Caco-2 (cell line): ENCODE measurements at regions not wholly inside any gene's neighbourhood (a gene's known extent, or its start where the extent isn't known, plus 50 kb on each side); places are given as distances from the start of the nearest gene placed in this dataset.

Experiments used
- BruUV-seq: library from RNA; stranded (reverse); fragments of 400-500 nt; replicated peaks from 2 replicates; lab custom pipeline; 2021; lab: Mats Ljungman, UMichigan
- CTCF ChIA-PET: fragments of 300-600 bp; sonication (Branson Sonifier 250); formaldehyde crosslinking; loops from one replicate; lab custom pipeline; 2022; ENCODE audit warnings: antibody characterized with exemption; lab: Charles Lee
- POLR2A ChIA-PET: fragments of 300-600 bp; sonication (Branson Sonifier 250); formaldehyde crosslinking; loops from one replicate; lab custom pipeline; 2022; ENCODE audit warnings: antibody characterized with exemption; lab: Charles Lee
- DNase-seq, 2 experiments: peaks; one replicate each; pipeline versions ENCODE4 v3.0.0 to v3.0.0-alpha.2; 2020 to 2022
- H3K27me3 ChIP-seq: replicated peaks from 2 replicates; pipeline ENCODE4 v1.6.0; 2011; ENCODE audit warnings: low read length; ENCODE audit not compliant: control insufficient read depth, insufficient read depth
- H3K36me3 ChIP-seq: 2 replicates; pipeline ENCODE4 v1.5.1; 2011; ENCODE audit warnings: low read length; ENCODE audit not compliant: control insufficient read depth, insufficient read depth
- H3K4me1 ChIP-seq: fragments of 250-450 bp; sonication (Bioruptor Pico); 2 replicates; pipeline ENCODE4 v1.5.1; 2020; ENCODE audit warnings: mild to moderate bottlenecking
- H3K4me3 ChIP-seq: 2 replicates; pipeline ENCODE4 v1.5.1; 2011; ENCODE audit warnings: low read depth, mild to moderate bottlenecking, control low read depth, low read length
- H3K9me3 ChIP-seq: fragments of 250-450 bp; sonication (Bioruptor Pico); 2 replicates; pipeline ENCODE4 v1.5.1; 2020; ENCODE audit warnings: mild to moderate bottlenecking, moderate library complexity
- H3K27ac Mint-ChIP-seq: one replicate; pipeline ENCODE4 v1.8.0; 2022; ENCODE audit warnings: mixed read lengths; ENCODE audit not compliant: unreplicated experiment
- H3K27me3 Mint-ChIP-seq: one replicate; pipeline ENCODE4 v1.8.0; 2022; ENCODE audit warnings: mixed read lengths; ENCODE audit not compliant: insufficient read depth, unreplicated experiment
- H3K36me3 Mint-ChIP-seq: one replicate; pipeline ENCODE4 v1.8.0; 2022; ENCODE audit warnings: mild to moderate bottlenecking, mixed read lengths; ENCODE audit not compliant: insufficient read depth, unreplicated experiment
- H3K4me1 Mint-ChIP-seq: one replicate; pipeline ENCODE4 v1.8.0; 2022; ENCODE audit warnings: low read depth, mixed read lengths; ENCODE audit not compliant: unreplicated experiment
- H3K4me3 Mint-ChIP-seq: one replicate; pipeline ENCODE4 v1.8.0; 2022; ENCODE audit warnings: mild to moderate bottlenecking, moderate library complexity, mixed read lengths; ENCODE audit not compliant: unreplicated experiment
- H3K9me3 Mint-ChIP-seq: one replicate; pipeline ENCODE4 v1.8.0; 2022; ENCODE audit warnings: mixed read lengths; ENCODE audit not compliant: unreplicated experiment
- intact Hi-C: fragments of 100-400 bp; cut with micrococcal nuclease; formaldehyde crosslinking; loops from one replicate; pipeline ENCODE4 v1.10.0; 2022; ENCODE audit not compliant: unreplicated experiment
- TF ChIP-seq, protein P1 (sequence below), 2 experiments: fragments of 200-600 bp in 1 of 2; IDR thresholded peaks; 1 replicate in 1 of 2; 2 replicates in 1 of 2; pipeline versions ENCODE4 v1.5.1 to v1.8.0; 2011 to 2022; ENCODE audit warnings: antibody characterized with exemption in 1 of 2, control low read depth in 1 of 2, inconsistent platforms in 1 of 2, low read depth in 1 of 2, low read length in 1 of 2, mild to moderate bottlenecking in 1 of 2, moderate library complexity in 1 of 2; ENCODE audit not compliant: insufficient read depth in 1 of 2, severe bottlenecking in 1 of 2, unreplicated experiment in 1 of 2

DNA sequence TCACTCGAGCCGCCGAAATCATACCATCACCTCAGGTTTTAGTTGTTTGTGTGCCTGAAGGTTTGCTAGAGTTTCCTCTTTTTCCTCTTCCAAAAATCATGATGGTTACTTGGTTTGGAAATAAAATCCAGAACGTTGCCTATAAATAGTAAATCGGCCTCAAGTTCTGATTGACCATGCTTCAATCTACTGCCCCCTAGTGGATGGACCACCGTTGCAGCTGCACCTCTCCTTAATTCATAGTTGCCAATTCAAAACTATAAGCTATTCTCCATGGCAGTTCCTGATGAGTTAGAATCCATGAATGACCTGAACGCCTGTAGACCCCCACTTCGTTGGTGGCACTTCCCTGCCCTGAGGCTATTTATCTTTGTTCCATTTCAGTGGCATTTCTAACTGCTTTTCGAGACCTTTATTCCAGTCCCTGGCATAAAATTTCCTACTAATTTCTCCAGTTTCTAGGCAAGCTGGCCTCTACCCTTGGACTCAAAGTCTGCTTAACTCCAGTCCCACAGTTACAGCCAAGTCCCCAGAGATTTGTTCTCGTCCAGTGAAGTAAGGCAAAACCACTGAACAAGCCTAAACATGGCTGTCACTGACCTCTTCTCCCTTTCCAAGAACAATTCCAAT lies 422.6 kb downstream of the EFNA5 start:
- Mint-ChIP-seq H3K36me3 (no peaks in the 10 kb centered on the region), H3K27ac (no peak overlapping the region), H3K4me3 (no peak overlapping the region), H3K27me3 (peaks cover 9% of the 10 kb centered on the region), H3K9me3 (no peaks in the 10 kb centered on the region), H3K4me1 (no peaks in the 10 kb centered on the region)
- intact Hi-C loops = loop anchor here (1.0 to 5.0 kb wide), 3 partner anchors 146 to 424 kb away; partner anchors contain the start of gene EFNA5
- Histone ChIP-seq H3K4me1 (no peaks in the 10 kb centered on the region), H3K9me3 (no peaks in the 10 kb centered on the region), H3K27me3 (no peaks in the 10 kb centered on the region), H3K4me3 (no peak overlapping the region), H3K36me3 (no peaks in the 10 kb centered on the region)
- POLR2A ChIA-PET = no interaction called here
- DNase-seq = peak; percentile 44 to 61
- TF ChIP-seq, protein P1, sequence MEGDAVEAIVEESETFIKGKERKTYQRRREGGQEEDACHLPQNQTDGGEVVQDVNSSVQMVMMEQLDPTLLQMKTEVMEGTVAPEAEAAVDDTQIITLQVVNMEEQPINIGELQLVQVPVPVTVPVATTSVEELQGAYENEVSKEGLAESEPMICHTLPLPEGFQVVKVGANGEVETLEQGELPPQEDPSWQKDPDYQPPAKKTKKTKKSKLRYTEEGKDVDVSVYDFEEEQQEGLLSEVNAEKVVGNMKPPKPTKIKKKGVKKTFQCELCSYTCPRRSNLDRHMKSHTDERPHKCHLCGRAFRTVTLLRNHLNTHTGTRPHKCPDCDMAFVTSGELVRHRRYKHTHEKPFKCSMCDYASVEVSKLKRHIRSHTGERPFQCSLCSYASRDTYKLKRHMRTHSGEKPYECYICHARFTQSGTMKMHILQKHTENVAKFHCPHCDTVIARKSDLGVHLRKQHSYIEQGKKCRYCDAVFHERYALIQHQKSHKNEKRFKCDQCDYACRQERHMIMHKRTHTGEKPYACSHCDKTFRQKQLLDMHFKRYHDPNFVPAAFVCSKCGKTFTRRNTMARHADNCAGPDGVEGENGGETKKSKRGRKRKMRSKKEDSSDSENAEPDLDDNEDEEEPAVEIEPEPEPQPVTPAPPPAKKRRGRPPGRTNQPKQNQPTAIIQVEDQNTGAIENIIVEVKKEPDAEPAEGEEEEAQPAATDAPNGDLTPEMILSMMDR (IDR thresholded peaks at IDR 0.05; ENCODE audit: insufficient read depth in 1 of 2, low read depth in 1 of 2, low read length in 1 of 2, severe bottlenecking in 1 of 2, unreplicated experiment in 1 of 2) = peak; percentile 62 to 79
- CTCF ChIA-PET = no interaction called here
- BruUV-seq = no TSS peak

GRCh38 chr5:107247427-107247826 lies 423.3 kb downstream of the EFNA5 start:
- no peaks in the 10 kb centered on the region for H3K4me1 ChIP-seq
- Mint-ChIP-seq H3K4me3 (no peak overlapping the region), H3K9me3 (no peaks in the 10 kb centered on the region), H3K27ac (no peak overlapping the region), H3K36me3 (no peaks in the 10 kb centered on the region), H3K4me1 (no peaks in the 10 kb centered on the region), H3K27me3 (peaks cover 9% of the 10 kb centered on the region)
- no peaks in the 10 kb centered on the region for H3K36me3 ChIP-seq
- no peak for DNase-seq
- no peaks in the 10 kb centered on the region for H3K9me3 ChIP-seq
- BruUV-seq = no TSS peak
- CTCF ChIA-PET = no interaction called here
- intact Hi-C loops = loop anchor here (5.0 kb wide), 2 partner anchors 145 to 425 kb away; partner anchors contain the start of gene EFNA5
- H3K4me3 ChIP-seq = no peak overlapping the region
- POLR2A ChIA-PET = no interaction called here
- TF ChIP-seq, protein P1 (IDR thresholded peaks at IDR 0.05; ENCODE audit: insufficient read depth in 1 of 2, low read depth in 1 of 2, low read length in 1 of 2, severe bottlenecking in 1 of 2, unreplicated experiment in 1 of 2) = no peak
- H3K27me3 ChIP-seq = no peaks in the 10 kb centered on the region

DNA sequence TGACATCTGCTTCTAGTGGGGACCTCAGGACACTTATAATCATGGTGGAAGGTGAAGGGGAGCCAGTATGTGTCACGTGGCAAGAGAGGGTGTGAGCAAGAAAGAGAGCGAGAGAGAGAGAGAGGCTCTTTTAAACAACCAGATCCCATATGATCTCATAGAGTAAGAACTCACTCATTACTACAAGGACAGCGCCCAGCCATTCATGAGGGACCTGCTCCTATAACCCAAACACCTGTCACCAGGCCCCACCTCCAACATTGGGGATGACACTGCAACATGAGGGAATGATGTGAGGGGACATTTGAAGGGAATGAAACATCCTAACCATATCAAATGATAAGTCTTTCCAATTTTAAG lies 427.5 kb downstream of the EFNA5 start:
- Mint-ChIP-seq H3K9me3 (no peaks in the 10 kb centered on the region), H3K27ac (no peak overlapping the region), H3K4me1 (no peaks in the 10 kb centered on the region), H3K4me3 (no peak overlapping the region), H3K27me3 (peaks cover 6% of the 10 kb centered on the region), H3K36me3 (no peaks in the 10 kb centered on the region)
- Histone ChIP-seq H3K4me3 (no peak overlapping the region), H3K4me1 (no peaks in the 10 kb centered on the region), H3K27me3 (no peaks in the 10 kb centered on the region), H3K36me3 (no peaks in the 10 kb centered on the region), H3K9me3 (no peaks in the 10 kb centered on the region)
- POLR2A ChIA-PET = no interaction called here
- no peak for DNase-seq
- intact Hi-C loops = no loop called here
- TF ChIP-seq, protein P1 (IDR thresholded peaks at IDR 0.05; ENCODE audit: insufficient read depth in 1 of 2, low read depth in 1 of 2, low read length in 1 of 2, severe bottlenecking in 1 of 2, unreplicated experiment in 1 of 2) = no peak
- CTCF ChIA-PET = no interaction called here
- no TSS peak for BruUV-seq
